Mesenchymal stem cell (in vitro differentiated cells and primary cell): ENCODE measurements at regions not wholly inside any gene's neighbourhood (a gene's known extent, or its start where the extent isn't known, plus 50 kb on each side); places are given as distances from the start of the nearest gene placed in this dataset.

ENCODE experiments used
- DNase-seq: peaks from one replicate; pipeline ENCODE4 v3.0.0-alpha.2; 2013
- H2AFZ ChIP-seq: one replicate; pipeline ENCODE4 v1.6.1; 2013; ENCODE audit warnings: low read depth, mild to moderate bottlenecking, control low read depth, inconsistent platforms, low read length, moderate library complexity
- H2AK5ac ChIP-seq: 2 replicates; pipeline ENCODE4 v1.6.1; 2013; ENCODE audit warnings: low read length, moderate library complexity, mild to moderate bottlenecking, inconsistent platforms; ENCODE audit not compliant: severe bottlenecking
- H2BK120ac ChIP-seq: one replicate; pipeline ENCODE4 v1.6.1; 2013; ENCODE audit warnings: low read depth, mild to moderate bottlenecking, inconsistent platforms, low read length, moderate library complexity
- H2BK12ac ChIP-seq, 2 experiments: one replicate each; pipeline ENCODE4 v1.6.1; 2013; ENCODE audit warnings: inconsistent platforms in 2 of 2, low read length in 2 of 2, mild to moderate bottlenecking in 2 of 2, moderate library complexity in 2 of 2, control low read depth in 1 of 2
- H2BK15ac ChIP-seq: one replicate; pipeline ENCODE4 v1.6.1; 2013; ENCODE audit warnings: mild to moderate bottlenecking, low read depth, inconsistent platforms; ENCODE audit not compliant: poor library complexity, severe bottlenecking
- H2BK5ac ChIP-seq: 2 replicates; pipeline ENCODE4 v1.6.1; 2013; ENCODE audit warnings: low read depth, mild to moderate bottlenecking, low read length, control low read depth, inconsistent platforms; ENCODE audit not compliant: poor library complexity, severe bottlenecking
- H3K14ac ChIP-seq, 2 experiments: one replicate each; pipeline ENCODE4 v1.6.1; 2013; ENCODE audit warnings: inconsistent platforms in 2 of 2, low read length in 2 of 2, control low read depth in 1 of 2, mild to moderate bottlenecking in 1 of 2, moderate library complexity in 1 of 2
- H3K18ac ChIP-seq, 2 experiments: one replicate each; pipeline ENCODE4 v1.6.1; 2013; ENCODE audit warnings: inconsistent platforms in 2 of 2, low read length in 2 of 2, control low read depth in 1 of 2, low read depth in 1 of 2, mild to moderate bottlenecking in 1 of 2
- H3K23ac ChIP-seq, 2 experiments: one replicate each; pipeline ENCODE4 v1.6.1; 2013; ENCODE audit warnings: inconsistent platforms in 2 of 2, low read length in 2 of 2, mild to moderate bottlenecking in 2 of 2, moderate library complexity in 2 of 2, control low read depth in 1 of 2
- H3K27ac ChIP-seq: 2 replicates; pipeline ENCODE4 v1.5.1; 2013; ENCODE audit warnings: mild to moderate bottlenecking, moderate library complexity, low read length, control low read depth, inconsistent platforms; ENCODE audit not compliant: poor library complexity, severe bottlenecking
- H3K27me3 ChIP-seq, 2 experiments: 2 replicates each; pipeline versions ENCODE4 v1.6.1 to v1.7.0; 2013; ENCODE audit warnings: low read length in 2 of 2, mild to moderate bottlenecking in 2 of 2, moderate library complexity in 2 of 2, control low read depth in 1 of 2, inconsistent platforms in 1 of 2; ENCODE audit not compliant: control insufficient read depth in 1 of 2, insufficient read depth in 1 of 2
- H3K36me3 ChIP-seq, 2 experiments: 2 replicates each; pipeline versions ENCODE4 v1.6.1 to v1.7.0; 2013; ENCODE audit warnings: low read length in 2 of 2, control low read depth in 1 of 2, inconsistent platforms in 1 of 2, low read depth in 1 of 2, mild to moderate bottlenecking in 1 of 2; ENCODE audit not compliant: insufficient read depth in 2 of 2, control insufficient read depth in 1 of 2
- H3K4ac ChIP-seq, 2 experiments: one replicate each; pipeline ENCODE4 v1.6.1; 2013; ENCODE audit warnings: inconsistent platforms in 2 of 2, low read length in 2 of 2, mild to moderate bottlenecking in 2 of 2, moderate library complexity in 2 of 2, control low read depth in 1 of 2, low read depth in 1 of 2
- H3K4me1 ChIP-seq: 2 replicates; pipeline ENCODE4 v1.6.1; 2013; ENCODE audit warnings: low read depth, low read length, control low read depth; ENCODE audit not compliant: control insufficient read depth, insufficient read depth
- H3K4me2 ChIP-seq: 2 replicates; pipeline ENCODE4 v1.6.1; 2013; ENCODE audit warnings: low read length, mild to moderate bottlenecking, inconsistent platforms; ENCODE audit not compliant: poor library complexity, severe bottlenecking
- H3K4me3 ChIP-seq, 2 experiments: 2 replicates each; pipeline versions ENCODE4 v1.5.1 to v1.7.0; 2013; ENCODE audit warnings: low read length in 2 of 2, mild to moderate bottlenecking in 2 of 2, control low read depth in 1 of 2, low read depth in 1 of 2; ENCODE audit not compliant: insufficient read depth in 1 of 2
- H3K79me1 ChIP-seq: replicated peaks from 2 replicates; pipeline ENCODE4 v1.6.1; 2013; ENCODE audit warnings: mild to moderate bottlenecking, control low read depth, low read length, inconsistent platforms; ENCODE audit not compliant: poor library complexity, severe bottlenecking
- H3K9ac ChIP-seq: 2 replicates; pipeline ENCODE4 v1.7.0; 2013; ENCODE audit warnings: mild to moderate bottlenecking, low read length, moderate library complexity
- H3K9me3 ChIP-seq: 2 replicates; pipeline ENCODE4 v1.7.0; 2013; ENCODE audit warnings: mild to moderate bottlenecking, low read length; ENCODE audit not compliant: control insufficient read depth
- H4K8ac ChIP-seq: one replicate; pipeline ENCODE4 v1.6.1; 2013; ENCODE audit warnings: inconsistent platforms, mild to moderate bottlenecking, low read length, moderate library complexity
- H4K91ac ChIP-seq: one replicate; pipeline ENCODE4 v1.6.1; 2013; ENCODE audit warnings: mild to moderate bottlenecking, low read length, inconsistent platforms
- WGBS: methylation state at CpG from one replicate; pipeline ENCODE4 v1.1.7; 2013; ENCODE audit warnings: mixed read lengths; 5-methylcytosine and 5-hydroxymethylcytosine counted together

DNA sequence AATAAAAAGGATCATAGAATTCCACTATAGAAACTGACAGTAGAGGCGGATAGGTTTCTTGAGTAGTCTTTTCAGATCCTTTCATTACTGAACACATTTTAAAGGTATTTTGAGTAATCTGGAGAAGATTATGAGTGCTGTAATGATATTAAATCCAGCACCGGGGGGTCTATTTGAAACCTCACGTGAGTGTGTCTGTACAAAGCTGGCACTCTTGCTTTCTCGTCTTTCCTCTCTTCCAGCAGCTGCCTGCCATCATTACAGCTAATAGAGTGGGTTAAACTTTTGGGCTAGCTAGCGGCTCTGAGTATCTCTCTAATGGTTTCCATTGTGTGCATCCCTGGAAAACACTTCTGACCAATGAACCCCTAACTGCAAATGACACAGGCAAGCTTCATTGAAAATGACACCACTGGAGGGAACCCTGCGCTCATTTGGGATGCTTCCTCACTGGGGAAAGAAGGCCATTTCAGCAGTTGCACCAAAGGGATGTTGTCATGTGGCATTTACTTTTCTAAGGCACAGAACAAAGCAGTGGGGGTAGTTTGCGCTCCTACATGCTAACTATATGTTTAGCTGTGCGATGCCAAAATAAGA, 101.0 kb downstream of the HRH4 start:
- Histone ChIP-seq H2BK12ac (no peak overlapping the region), H4K91ac (no peak overlapping the region), H2BK15ac (no peak overlapping the region), H3K4ac (no peak overlapping the region), H3K4me2 (no peak overlapping the region), H2AFZ (no peak overlapping the region), H3K36me3 (no peaks in the 10 kb centered on the region), H3K23ac (no peak overlapping the region), H2BK120ac (no peak overlapping the region), H2BK5ac (no peak overlapping the region), H3K14ac (no peak overlapping the region), H3K27me3 (peaks cover 9 to 12% of the 10 kb centered on the region in 2 experiments), H3K4me3 (no peak overlapping the region), H3K9ac (no peak overlapping the region), H4K8ac (no peak overlapping the region), H2AK5ac (no peak overlapping the region), H3K27ac (no peak overlapping the region), H3K9me3 (no peaks in the 10 kb centered on the region), H3K4me1 (peaks cover 2% of the 10 kb centered on the region), H3K18ac (no peak overlapping the region), H3K79me1 (no peaks in the 10 kb centered on the region)
- no peak for DNase-seq
- 93% methylated on average over 7 of the region's 8 CpGs for WGBS

DNA sequence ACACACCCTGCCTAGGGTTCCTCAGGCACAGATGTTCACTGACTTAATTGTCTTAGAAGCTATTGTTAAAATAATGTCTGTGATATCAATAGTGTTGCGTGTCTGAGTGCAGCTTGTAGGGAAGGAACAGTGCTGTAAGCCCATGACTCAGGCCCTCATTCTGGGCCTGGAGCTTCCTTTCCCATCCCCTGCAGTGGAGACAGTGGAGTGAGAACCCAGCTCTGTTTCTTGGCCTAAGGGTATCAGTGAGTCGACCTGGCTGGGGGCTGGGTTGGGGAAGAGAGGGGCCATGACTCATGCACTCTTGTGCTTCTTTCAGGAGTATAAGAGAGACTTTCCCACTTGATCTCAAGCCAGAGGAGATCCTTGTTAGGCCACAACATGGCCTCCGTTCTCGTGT, 106.8 kb downstream of the HRH4 start:
- Histone ChIP-seq H3K36me3 (no peaks in the 10 kb centered on the region), H2BK120ac (no peak overlapping the region), H3K23ac (no peak overlapping the region), H3K4ac (no peak overlapping the region), H3K14ac (no peak overlapping the region), H3K4me2 (no peak overlapping the region), H3K4me3 (no peak overlapping the region), H3K4me1 (no peaks in the 10 kb centered on the region), H2BK12ac (no peak overlapping the region), H2AFZ (no peak overlapping the region), H3K9ac (peak overlapping the region; percentile 25), H3K18ac (no peak overlapping the region), H4K8ac (no peak overlapping the region), H4K91ac (no peak overlapping the region), H2BK15ac (no peak overlapping the region), H2BK5ac (no peak overlapping the region), H3K9me3 (no peaks in the 10 kb centered on the region), H3K27me3 (peaks cover 4 to 16% of the 10 kb centered on the region in 2 experiments), H3K79me1 (no peaks in the 10 kb centered on the region), H3K27ac (no peak overlapping the region), H2AK5ac (no peak overlapping the region)
- peak; percentile 39 for DNase-seq
- 67% methylated on average over 4 of the region's 4 CpGs for WGBS

DNA sequence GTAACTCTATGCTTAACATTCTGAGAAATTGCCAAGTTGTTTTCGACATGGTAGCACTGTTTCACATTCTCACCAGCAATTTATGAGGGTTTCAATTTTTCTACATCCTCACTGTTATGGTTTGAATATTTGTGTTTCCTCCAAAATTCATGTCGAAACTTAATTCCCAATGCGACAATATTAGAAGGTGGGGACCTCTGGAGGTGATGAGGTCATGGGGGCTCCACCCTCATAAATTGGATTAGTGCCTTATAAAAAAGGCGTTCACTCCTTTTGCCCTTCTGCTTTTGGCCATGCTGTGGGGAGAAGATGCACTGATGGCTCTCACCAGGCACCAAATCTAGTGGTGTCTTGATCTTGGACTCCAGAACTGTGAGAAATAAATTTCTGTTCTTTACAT, 110.3 kb downstream of the HRH4 start:
- H3K18ac ChIP-seq, result no peak overlapping the region
- DNase-seq, result no peak
- 85% methylated on average over 4 of the region's 4 CpGs for WGBS
- peaks cover 0 to 10% of the 10 kb centered on the region in 2 experiments for H3K27me3 ChIP-seq
- H3K36me3 ChIP-seq, result no peaks in the 10 kb centered on the region
- peaks cover 27% of the 10 kb centered on the region for H3K9me3 ChIP-seq
- H4K8ac ChIP-seq, result no peak overlapping the region
- no peak overlapping the region for H2AFZ ChIP-seq
- no peak overlapping the region for H2BK15ac ChIP-seq
- no peak overlapping the region for H3K9ac ChIP-seq
- no peak overlapping the region for H3K4ac ChIP-seq
- no peak overlapping the region for H2BK12ac ChIP-seq
- H3K27ac ChIP-seq, result no peak overlapping the region
- H3K4me1 ChIP-seq, result no peaks in the 10 kb centered on the region
- H2BK5ac ChIP-seq, result no peak overlapping the region
- H2BK120ac ChIP-seq, result no peak overlapping the region
- H3K23ac ChIP-seq, result no peak overlapping the region
- H3K14ac ChIP-seq, result no peak overlapping the region
- no peak overlapping the region for H4K91ac ChIP-seq
- no peak overlapping the region for H2AK5ac ChIP-seq
- no peaks in the 10 kb centered on the region for H3K79me1 ChIP-seq
- H3K4me2 ChIP-seq, result no peak overlapping the region
- peak overlapping the region in 1 of 2 experiments; percentile 17 for H3K4me3 ChIP-seq

DNA sequence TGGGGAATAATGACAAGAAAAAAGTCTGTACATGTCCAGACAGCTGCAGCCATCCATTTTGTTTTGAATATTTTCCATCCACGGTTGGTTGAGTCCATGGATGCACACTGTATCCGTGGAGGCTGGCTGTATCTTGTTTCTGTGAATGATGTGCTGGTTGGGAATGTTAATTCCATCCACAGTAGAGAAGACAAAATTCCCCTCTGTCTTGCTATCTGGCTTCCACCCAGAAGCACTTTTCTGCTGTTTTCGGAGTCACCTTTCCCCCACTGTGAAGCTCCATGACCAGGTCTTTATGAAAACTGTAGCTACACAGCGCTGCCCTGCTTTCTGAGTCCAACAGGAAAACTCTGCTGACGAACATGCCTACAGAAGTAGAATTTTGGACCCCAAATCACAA, 122.3 kb downstream of the HRH4 start:
- no peaks in the 10 kb centered on the region for H3K4me1 ChIP-seq
- H3K14ac ChIP-seq, result no peak overlapping the region
- no peak overlapping the region for H3K9ac ChIP-seq
- H3K27ac ChIP-seq, result no peak overlapping the region
- no peak overlapping the region for H3K4ac ChIP-seq
- no peak overlapping the region for H2BK12ac ChIP-seq
- 92% methylated on average over 4 of the region's 5 CpGs for WGBS
- H3K9me3 ChIP-seq, result no peaks in the 10 kb centered on the region
- H3K4me2 ChIP-seq, result no peak overlapping the region
- H4K91ac ChIP-seq, result no peak overlapping the region
- no peak overlapping the region for H2BK120ac ChIP-seq
- no peak for DNase-seq
- H3K4me3 ChIP-seq, result no peak overlapping the region
- H3K18ac ChIP-seq, result no peak overlapping the region
- no peak overlapping the region for H2AFZ ChIP-seq
- H4K8ac ChIP-seq, result no peak overlapping the region
- H2AK5ac ChIP-seq, result no peak overlapping the region
- no peaks in the 10 kb centered on the region for H3K36me3 ChIP-seq
- H2BK15ac ChIP-seq, result no peak overlapping the region
- H3K79me1 ChIP-seq, result no peaks in the 10 kb centered on the region
- H3K23ac ChIP-seq, result no peak overlapping the region
- peaks cover 5 to 28% of the 10 kb centered on the region in 2 experiments for H3K27me3 ChIP-seq
- H2BK5ac ChIP-seq, result no peak overlapping the region
